DMS153 treated with DMSO at 0.1 percent for 48 hours (cell line): ENCODE measurements at regions not wholly inside any gene's neighbourhood (a gene's known extent, or its start where the extent isn't known, plus 50 kb on each side); places are given as distances from the start of the nearest gene placed in this dataset.

Experiments
- DNase-seq: peaks from one replicate; lab custom pipeline; 2025; ENCODE audit not compliant: unreplicated experiment; lab: John Stamatoyannopoulos, UW

GRCh38 chr16:31701734-31702133 lies 171.9 kb upstream of the ZNF267 start:
- DNase-seq: no peak

- no peak for DNase-seq
Observed at GRCh38 chr16:31702796-31703195, 170.8 kb upstream of the ZNF267 start.

- DNase-seq: no peak
Observed at GRCh38 chr16:31703526-31704128, 170.0 kb upstream of the ZNF267 start.

GRCh38 chr16:31704138-31704537 lies 169.5 kb upstream of the ZNF267 start:
- no peak for DNase-seq

GRCh38 chr16:31705371-31705770 lies 168.2 kb upstream of the ZNF267 start:
- no peak for DNase-seq

- no peak for DNase-seq
Observed at GRCh38 chr16:31706318-31706717, 167.3 kb upstream of the ZNF267 start.

GRCh38 chr16:31706925-31707324 lies 166.7 kb upstream of the ZNF267 start:
- no peak for DNase-seq

- DNase-seq: no peak
Observed at GRCh38 chr16:31707743-31708335, 165.8 kb upstream of the ZNF267 start.

GRCh38 chr16:31708348-31708747 lies 165.3 kb upstream of the ZNF267 start:
- DNase-seq: no peak

- no peak for DNase-seq
Observed at GRCh38 chr16:31709181-31709580, 164.4 kb upstream of the ZNF267 start.

- no peak for DNase-seq
Observed at GRCh38 chr16:31710134-31710533, 163.5 kb upstream of the ZNF267 start.

GRCh38 chr16:31710880-31711279 lies 162.7 kb upstream of the ZNF267 start:
- DNase-seq: no peak

GRCh38 chr16:31711344-31711845 lies 162.2 kb upstream of the ZNF267 start:
- DNase-seq: no peak

GRCh38 chr16:31712064-31712540 lies 161.5 kb upstream of the ZNF267 start:
- no peak for DNase-seq

GRCh38 chr16:31713071-31713944 lies 160.3 kb upstream of the ZNF267 start:
- peak; percentile 88 for DNase-seq

GRCh38 chr16:31713945-31714902 lies 159.4 kb upstream of the ZNF267 start:
- DNase-seq: no peak

GRCh38 chr16:31714903-31715504 lies 158.6 kb upstream of the ZNF267 start:
- DNase-seq: no peak

- DNase-seq: no peak
Observed at GRCh38 chr16:31715915-31716314, 157.7 kb upstream of the ZNF267 start.

GRCh38 chr16:31718998-31719397 lies 154.6 kb upstream of the ZNF267 start:
- no peak for DNase-seq

GRCh38 chr16:31727553-31727952 lies 146.1 kb upstream of the ZNF267 start:
- DNase-seq: no peak
